ENCODE measurements at regions not wholly inside any gene's neighbourhood (a gene's known extent, or its start where the extent isn't known, plus 50 kb on each side); places are given as distances from the start of the nearest gene placed in this dataset.

GRCh38 chr2:48856144-48856543 is 100.6 kb upstream of the LHCGR start:
- Histone ChIP-seq H3K9me3 (ENCODE audit: control insufficient read depth, low read depth, low read length) (no peaks in the 10 kb centered on the region), H3K79me2 (ENCODE audit: insufficient read depth, low read length) (no peaks in the 10 kb centered on the region), H3K4me1 (ENCODE audit: insufficient read depth, low read length) (no peaks in the 10 kb centered on the region), H2BK120ac (ENCODE audit: low read depth, low read length, poor library complexity, severe bottlenecking) (no peak overlapping the region), H3K23me2 (ENCODE audit: insufficient read length, low read depth, low read length, poor library complexity, severe bottlenecking) (no peaks in the 10 kb centered on the region), H3K4me2 (ENCODE audit: insufficient read depth, insufficient read length, low read length) (no peak overlapping the region), H4K8ac (replicated peaks; ENCODE audit: insufficient read length, low read depth, low read length) (no peak overlapping the region), H3K18ac (ENCODE audit: insufficient read length, low read depth, low read length) (no peak overlapping the region), H4K20me1 (ENCODE audit: control insufficient read depth, insufficient read depth, insufficient read length) (no peaks in the 10 kb centered on the region), H3K79me1 (ENCODE audit: insufficient read depth, low read depth, low read length, poor library complexity, severe bottlenecking) (no peaks in the 10 kb centered on the region), H3K14ac (ENCODE audit: insufficient read depth, low read length) (no peak overlapping the region), H4K91ac (ENCODE audit: insufficient read length, low read depth, low read length) (no peak overlapping the region), H3K23ac (ENCODE audit: insufficient read length, low read depth, low read length) (no peak overlapping the region), H4K5ac (ENCODE audit: insufficient read length, low read depth, low read length) (no peak overlapping the region), H2AFZ (ENCODE audit: low read length) (no peak overlapping the region), H3K27me3 (ENCODE audit: insufficient read depth, low read length) (no peaks in the 10 kb centered on the region), H2BK20ac (ENCODE audit: low read depth, low read length, poor library complexity, severe bottlenecking) (no peak overlapping the region), H2AK5ac (ENCODE audit: insufficient read length, low read length) (no peak overlapping the region), H3K4ac (ENCODE audit: low read depth, low read length) (no peak overlapping the region), H3K27ac (ENCODE audit: insufficient read length, low read depth, low read length) (no peak overlapping the region), H2BK12ac (ENCODE audit: insufficient read length, low read depth, low read length) (no peak overlapping the region), H2BK5ac (ENCODE audit: insufficient read length, low read length) (no peak overlapping the region), H3T11ph (ENCODE audit: low read length) (no peak overlapping the region), H3K56ac (ENCODE audit: insufficient read length, low read depth, low read length) (no peak overlapping the region), H3K9ac (ENCODE audit: extremely low read depth, insufficient read length, low read length) (no peak overlapping the region), H2BK15ac (ENCODE audit: low read depth, low read length) (no peak overlapping the region)
- no peaks in the 10 kb centered on the region for H3K4me1 Mint-ChIP-seq
- H3K9me3 Mint-ChIP-seq = no peaks in the 10 kb centered on the region
- no CpG with 5 or more reads among the region's 4 CpGs for WGBS (ENCODE audit: extremely low coverage, insufficient read length, low lambda C conversion rate)
- no peaks in the 10 kb centered on the region; a peak in 1 of 7 replicates for H3K36me3 Mint-ChIP-seq (ENCODE audit: insufficient read depth in 1 of 3, low read depth in 3 of 3)
- TF ChIP-seq CTCF (conservative IDR thresholded peaks at IDR 0.05) = no peak
- no peak overlapping the region for H3K4me3 Mint-ChIP-seq
- H3K27me3 Mint-ChIP-seq (ENCODE audit: low read depth) = no peaks in the 10 kb centered on the region
- no peak for DNase-seq
- no peak overlapping the region for H3K27ac Mint-ChIP-seq
